HUES48 (cell line): ENCODE measurements at regions not wholly inside any gene's neighbourhood (a gene's known extent, or its start where the extent isn't known, plus 50 kb on each side); places are given as distances from the start of the nearest gene placed in this dataset.
"Not testable (repeated sequence)": the region's sequence is repeated elsewhere in the genome, so short reads cannot be mapped to it uniquely, and the experiment has no call there.

Source experiments
- H3K27ac ChIP-seq: one replicate; pipeline ENCODE4 v1.7.0; 2013; ENCODE audit warnings: low read depth, low read length, inconsistent platforms
- H3K27me3 ChIP-seq: 2 replicates; pipeline ENCODE4 v1.6.1; 2013; ENCODE audit warnings: mild to moderate bottlenecking, low read length; ENCODE audit not compliant: control insufficient read depth, insufficient read depth
- H3K36me3 ChIP-seq: 2 replicates; pipeline ENCODE4 v1.6.1; 2013; ENCODE audit warnings: low read length; ENCODE audit not compliant: control insufficient read depth, insufficient read depth
- H3K4me1 ChIP-seq: 2 replicates; pipeline ENCODE4 v1.6.1; 2013; ENCODE audit warnings: mild to moderate bottlenecking, low read length; ENCODE audit not compliant: control insufficient read depth, insufficient read depth
- H3K4me3 ChIP-seq: 2 replicates; pipeline ENCODE4 v1.5.1; 2013; ENCODE audit warnings: mild to moderate bottlenecking, low read depth, low read length
- H3K9ac ChIP-seq: 2 replicates; pipeline ENCODE4 v1.6.1; 2013; ENCODE audit warnings: mild to moderate bottlenecking, low read depth, low read length, moderate library complexity
- H3K9me3 ChIP-seq: 2 replicates; pipeline ENCODE4 v1.6.1; 2013; ENCODE audit warnings: low read length; ENCODE audit not compliant: control insufficient read depth, insufficient read depth

- Histone ChIP-seq H3K36me3 (no peaks in the 10 kb centered on the region), H3K27me3 (no peaks in the 10 kb centered on the region), H3K9ac (no peak overlapping the region), H3K27ac (no peak overlapping the region), H3K4me3 (no peak overlapping the region), H3K4me1 (no peaks in the 10 kb centered on the region), H3K9me3 (no peaks in the 10 kb centered on the region)
Observed at GRCh38 chr1:101428562-101428961, 191.7 kb downstream of the S1PR1 start.

GRCh38 chr1:101431956-101432510 is 195.2 kb downstream of the S1PR1 start:
- Histone ChIP-seq H3K27ac (no peak overlapping the region), H3K9me3 (no peaks in the 10 kb centered on the region), H3K4me1 (peaks cover 5% of the 10 kb centered on the region; the same call in 1 of the 2 replicates), H3K9ac (no peak overlapping the region), H3K27me3 (no peaks in the 10 kb centered on the region), H3K4me3 (no peak overlapping the region), H3K36me3 (no peaks in the 10 kb centered on the region)

DNA sequence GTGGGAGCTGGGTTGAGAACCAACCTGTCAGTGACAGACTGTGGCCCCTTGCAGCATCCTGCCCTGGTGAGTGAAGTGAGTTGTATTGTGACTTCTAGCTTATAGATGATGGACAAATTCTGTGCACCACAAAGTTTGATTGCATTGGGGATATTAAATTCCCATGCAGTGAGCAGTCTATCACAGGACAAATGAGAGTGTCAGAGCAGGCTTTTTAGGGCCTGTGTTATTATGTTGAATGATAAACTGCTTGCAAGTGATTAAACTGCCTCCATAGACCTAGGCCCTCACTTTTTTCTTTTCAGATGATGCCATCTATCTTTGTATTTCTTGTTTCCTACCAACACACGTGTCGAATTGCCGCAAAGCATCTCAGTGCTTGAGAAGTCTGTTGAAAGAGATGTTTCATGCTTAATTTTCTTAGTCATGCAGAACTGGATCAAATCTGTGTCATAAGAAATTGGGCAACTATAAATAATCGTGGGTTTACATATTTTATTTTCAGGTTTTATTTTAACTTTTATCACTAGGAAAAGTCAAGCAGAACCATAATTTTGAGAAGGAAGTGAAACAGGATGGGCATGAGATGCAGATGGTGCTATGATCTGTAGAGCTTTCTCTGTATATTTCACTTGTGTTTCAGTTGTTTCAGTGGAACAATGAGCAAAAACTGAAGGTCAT is 199.2 kb downstream of the S1PR1 start:
- peaks cover 5% of the 10 kb centered on the region; the same call in 1 of the 2 replicates for H3K4me1 ChIP-seq

GRCh38 chr1:101437800-101438199 is 201.0 kb downstream of the S1PR1 start:
- H3K36me3 ChIP-seq = no peaks in the 10 kb centered on the region
- no peaks in the 10 kb centered on the region for H3K27me3 ChIP-seq
- H3K9ac ChIP-seq = no peak overlapping the region
- H3K4me3 ChIP-seq = no peak overlapping the region
- peaks cover 5% of the 10 kb centered on the region; the same call in 1 of the 2 replicates for H3K4me1 ChIP-seq
- H3K27ac ChIP-seq = no peak overlapping the region
- no peaks in the 10 kb centered on the region for H3K9me3 ChIP-seq

More for the DNA sequence above, 199.2 kb downstream of the S1PR1 start:
- Histone ChIP-seq H3K9ac (no peak overlapping the region), H3K27me3 (no peaks in the 10 kb centered on the region), H3K36me3 (no peaks in the 10 kb centered on the region), H3K4me3 (no peak overlapping the region), H3K9me3 (no peaks in the 10 kb centered on the region), H3K27ac (no peak overlapping the region)

GRCh38 chr1:101438359-101438758 is 201.5 kb downstream of the S1PR1 start:
- Histone ChIP-seq H3K36me3 (no peaks in the 10 kb centered on the region), H3K9me3 (no peaks in the 10 kb centered on the region), H3K9ac (no peak overlapping the region), H3K27me3 (no peaks in the 10 kb centered on the region), H3K4me3 (no peak overlapping the region), H3K27ac (no peak overlapping the region), H3K4me1 (peaks cover 5% of the 10 kb centered on the region)

GRCh38 chr1:101440485-101440884 is 203.7 kb downstream of the S1PR1 start:
- Histone ChIP-seq H3K4me3 (no peak overlapping the region), H3K4me1 (no peaks in the 10 kb centered on the region; the same call in 1 of the 2 replicates), H3K9me3 (no peaks in the 10 kb centered on the region), H3K36me3 (no peaks in the 10 kb centered on the region), H3K27me3 (no peaks in the 10 kb centered on the region), H3K27ac (no peak overlapping the region), H3K9ac (no peak overlapping the region)

DNA sequence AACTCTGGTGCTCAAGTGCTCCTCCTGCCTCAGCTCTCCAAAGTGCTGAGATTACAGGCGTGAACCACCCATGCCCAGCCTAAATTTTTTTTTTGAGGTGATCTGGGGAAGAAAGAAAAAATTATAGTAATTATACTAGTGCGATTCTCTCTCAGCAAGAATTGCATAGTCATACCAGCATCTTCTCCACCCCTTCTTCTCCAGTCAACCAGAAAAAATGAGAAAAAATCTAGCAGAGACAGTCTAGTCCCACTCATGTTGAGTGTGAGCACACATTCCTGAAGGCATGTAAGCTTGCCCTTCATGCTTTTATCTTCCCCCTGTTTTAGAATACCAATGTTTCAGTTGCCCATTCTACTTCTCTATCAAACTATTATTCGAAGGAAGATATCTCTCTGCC is 207.6 kb downstream of the S1PR1 start:
- H3K4me3 ChIP-seq = no peak overlapping the region
- H3K4me1 ChIP-seq = no peaks in the 10 kb centered on the region; the same call in 1 of the 2 replicates
- no peaks in the 10 kb centered on the region for H3K9me3 ChIP-seq
- H3K27me3 ChIP-seq = no peaks in the 10 kb centered on the region
- no peaks in the 10 kb centered on the region for H3K36me3 ChIP-seq
- no peak overlapping the region for H3K27ac ChIP-seq
- no peak overlapping the region for H3K9ac ChIP-seq

DNA sequence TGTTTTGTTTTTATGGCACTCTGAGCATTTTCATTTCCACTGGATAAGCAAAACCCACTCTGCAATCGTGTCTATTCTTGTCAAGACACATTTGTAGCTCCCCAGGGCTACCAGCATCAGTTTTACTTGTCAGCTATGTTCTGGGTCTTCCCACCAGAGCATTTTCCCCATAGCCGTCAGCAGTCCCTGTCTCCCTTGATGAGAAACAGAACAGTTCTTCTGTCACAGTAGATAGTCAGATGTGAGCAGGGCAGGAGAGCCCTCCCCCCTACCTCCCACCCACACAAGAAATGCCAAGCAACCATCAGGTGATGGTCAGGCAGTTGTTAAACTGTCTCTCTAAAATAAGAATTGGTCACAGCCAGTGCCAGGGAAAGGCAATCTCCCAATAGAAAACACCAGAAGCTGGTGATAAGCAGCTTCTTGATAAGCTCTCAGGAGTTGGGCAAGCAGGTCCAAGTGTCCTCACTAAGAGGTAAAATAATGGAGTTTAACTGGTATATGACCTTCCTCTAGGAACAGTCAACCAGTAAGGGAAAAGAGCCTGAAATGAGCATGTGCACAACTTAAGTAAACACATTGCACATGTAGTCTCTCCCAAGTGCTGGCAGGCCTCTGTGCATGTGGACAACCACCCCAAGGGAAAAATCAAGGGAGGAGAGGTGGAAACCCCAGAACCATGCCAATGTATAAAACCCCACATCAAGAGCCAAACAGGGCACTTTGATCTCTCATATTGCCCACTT is 208.2 kb downstream of the S1PR1 start:
- Histone ChIP-seq H3K4me1 (no peaks in the 10 kb centered on the region; the same call in 1 of the 2 replicates), H3K27me3 (no peaks in the 10 kb centered on the region), H3K27ac (no peak overlapping the region), H3K9ac (no peak overlapping the region), H3K9me3 (no peaks in the 10 kb centered on the region), H3K36me3 (no peaks in the 10 kb centered on the region), H3K4me3 (no peak overlapping the region)

- no peak overlapping the region for H3K27ac ChIP-seq
- H3K9me3 ChIP-seq = no peaks in the 10 kb centered on the region
- H3K9ac ChIP-seq = no peak overlapping the region
- H3K4me3 ChIP-seq = no peak overlapping the region
- no peaks in the 10 kb centered on the region for H3K36me3 ChIP-seq
- H3K4me1 ChIP-seq = no peaks in the 10 kb centered on the region; the same call in 1 of the 2 replicates
- no peaks in the 10 kb centered on the region for H3K27me3 ChIP-seq
Observed at GRCh38 chr1:101448018-101448417, 211.2 kb downstream of the S1PR1 start.

- H3K9ac ChIP-seq, H3K4me1 ChIP-seq, H3K27me3 ChIP-seq, H3K9me3 ChIP-seq, H3K36me3 ChIP-seq, H3K27ac ChIP-seq, H3K4me3 ChIP-seq: not testable (repeated sequence)
Observed at GRCh38 chr1:101450691-101451090, 213.9 kb downstream of the S1PR1 start.

DNA sequence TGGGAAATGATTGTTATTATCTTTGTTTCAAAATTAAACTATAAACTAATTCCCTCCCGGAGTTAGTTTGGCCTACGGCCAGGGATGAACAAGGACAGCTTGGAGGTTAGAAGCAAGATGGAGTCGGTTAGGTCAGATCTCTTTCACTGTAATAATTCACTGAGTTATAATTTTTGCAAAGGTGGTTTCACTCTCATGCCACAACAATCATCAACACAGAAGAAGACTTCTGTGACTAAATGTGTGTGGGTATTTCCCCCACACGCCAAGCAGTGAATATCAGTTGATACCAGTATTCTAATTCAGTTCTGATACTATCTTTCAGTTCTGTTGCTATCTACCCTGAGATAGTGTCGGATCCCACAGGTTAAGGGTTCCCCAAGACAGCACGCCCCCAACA is 215.1 kb downstream of the S1PR1 start:
- H3K9ac ChIP-seq = no peak overlapping the region
- H3K9me3 ChIP-seq = no peaks in the 10 kb centered on the region
- no peaks in the 10 kb centered on the region for H3K36me3 ChIP-seq
- H3K4me3 ChIP-seq = no peak overlapping the region
- no peaks in the 10 kb centered on the region for H3K4me1 ChIP-seq
- H3K27me3 ChIP-seq = no peaks in the 10 kb centered on the region
- H3K27ac ChIP-seq = no peak overlapping the region
